GM21717 (cell line): ENCODE measurements at regions not wholly inside any gene's neighbourhood (a gene's known extent, or its start where the extent isn't known, plus 50 kb on each side); places are given as distances from the start of the nearest gene placed in this dataset.

Experiments
- ATAC-seq: cut with Tn5 transposase; IDR thresholded peaks from one replicate; pipeline ENCODE4 v1.9.1; 2021; ENCODE audit warnings: mild to moderate bottlenecking, moderate library complexity; ENCODE audit not compliant: unreplicated experiment

DNA sequence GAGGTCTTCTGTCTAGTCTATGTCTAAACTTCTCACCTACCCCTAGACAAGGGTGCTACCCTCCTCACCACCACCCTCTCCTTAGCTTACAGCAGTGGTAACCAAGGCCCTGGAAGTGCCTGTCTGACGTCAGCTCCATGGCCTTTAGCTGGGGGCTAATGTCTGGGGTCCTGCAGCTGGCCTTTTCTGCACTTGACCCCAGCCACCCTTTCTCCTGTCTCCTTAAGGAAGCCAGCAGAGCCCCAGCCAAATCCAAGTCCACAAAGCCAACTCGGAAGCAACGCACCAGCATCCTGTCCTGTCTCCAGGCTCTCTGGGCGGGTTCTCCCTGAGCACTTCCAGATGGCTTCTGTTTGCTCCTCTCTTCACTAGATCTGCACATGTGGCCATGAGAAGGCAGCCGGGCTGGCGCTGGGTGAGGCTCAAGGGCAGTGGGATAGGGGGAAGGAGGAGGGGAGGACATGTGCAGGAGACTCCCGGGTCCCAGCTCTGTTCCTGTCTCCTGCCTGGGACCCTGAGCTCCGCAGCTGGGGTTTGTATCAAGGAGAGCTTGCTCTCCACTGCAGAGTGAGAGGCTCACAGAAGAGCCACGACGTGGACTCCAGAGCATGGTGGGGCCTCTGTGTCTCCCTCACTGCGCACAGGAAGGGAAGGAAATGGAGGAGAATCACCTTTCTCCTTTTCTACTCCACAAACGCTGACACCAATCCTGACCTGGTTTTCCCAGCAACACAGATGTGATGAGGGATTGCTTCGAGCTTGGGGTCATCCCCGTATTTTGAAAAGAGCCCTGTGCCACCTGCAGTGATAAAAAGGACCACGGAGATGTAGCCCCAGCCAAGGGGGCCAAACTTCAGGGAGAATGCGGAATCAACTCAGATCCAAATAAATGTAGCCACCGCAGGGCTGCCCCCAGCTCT is 204.2 kb downstream of the USP12 start:
- ATAC-seq, result no peak

DNA sequence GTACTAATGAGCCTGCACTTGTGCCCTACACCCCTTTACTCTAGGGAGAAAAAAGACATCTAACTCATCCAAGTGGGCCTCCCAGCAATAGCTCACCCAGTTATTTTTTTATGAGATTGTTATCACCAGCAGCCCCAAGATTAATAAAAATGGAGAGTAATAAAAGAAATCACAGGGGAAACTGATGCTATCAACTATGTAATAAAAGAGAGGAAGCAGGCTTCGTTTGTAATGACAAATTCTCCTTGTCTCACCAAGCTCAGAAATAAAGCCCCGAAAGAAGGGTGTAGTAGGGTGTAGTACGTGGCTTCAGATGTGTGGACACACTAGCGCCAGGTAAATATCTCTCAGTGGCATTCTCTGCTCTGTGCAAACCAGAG is 204.9 kb downstream of the USP12 start:
- no peak for ATAC-seq

DNA sequence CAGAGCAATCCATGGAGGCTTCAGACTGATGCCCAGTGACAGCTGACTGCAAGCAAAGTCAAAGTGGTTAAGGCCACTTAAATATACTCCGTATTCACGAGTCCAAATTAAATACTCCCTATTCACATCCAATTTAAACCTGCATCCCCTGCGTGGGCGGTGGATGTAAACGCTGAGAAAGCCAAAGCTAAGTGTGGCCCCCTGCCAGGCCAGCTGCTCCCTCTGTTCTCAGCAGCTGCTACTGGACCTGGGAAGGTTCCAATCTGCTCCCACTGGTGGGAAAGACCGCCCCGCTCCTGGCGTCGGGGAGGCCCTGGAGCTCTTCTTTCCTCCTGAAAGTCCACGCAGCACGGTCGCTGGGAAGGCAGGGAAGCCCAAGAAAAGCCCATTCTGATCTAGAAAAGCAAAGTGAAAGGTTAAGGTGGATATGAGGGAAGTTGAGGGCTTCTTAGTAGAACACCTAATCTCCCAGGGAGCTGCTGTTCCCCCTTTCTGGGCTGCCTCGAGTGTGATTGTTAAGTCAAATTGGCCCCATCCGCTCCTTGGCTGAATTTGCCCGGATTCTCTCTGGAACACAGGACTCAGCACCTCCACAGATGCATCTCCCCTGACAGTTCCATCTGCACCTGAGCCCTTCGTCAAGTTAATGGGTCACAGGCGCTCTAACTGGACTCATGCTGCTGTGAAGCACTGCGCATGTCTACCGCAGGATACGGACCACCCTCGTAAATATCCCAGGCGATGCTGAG is 205.5 kb downstream of the USP12 start:
- no peak for ATAC-seq

DNA sequence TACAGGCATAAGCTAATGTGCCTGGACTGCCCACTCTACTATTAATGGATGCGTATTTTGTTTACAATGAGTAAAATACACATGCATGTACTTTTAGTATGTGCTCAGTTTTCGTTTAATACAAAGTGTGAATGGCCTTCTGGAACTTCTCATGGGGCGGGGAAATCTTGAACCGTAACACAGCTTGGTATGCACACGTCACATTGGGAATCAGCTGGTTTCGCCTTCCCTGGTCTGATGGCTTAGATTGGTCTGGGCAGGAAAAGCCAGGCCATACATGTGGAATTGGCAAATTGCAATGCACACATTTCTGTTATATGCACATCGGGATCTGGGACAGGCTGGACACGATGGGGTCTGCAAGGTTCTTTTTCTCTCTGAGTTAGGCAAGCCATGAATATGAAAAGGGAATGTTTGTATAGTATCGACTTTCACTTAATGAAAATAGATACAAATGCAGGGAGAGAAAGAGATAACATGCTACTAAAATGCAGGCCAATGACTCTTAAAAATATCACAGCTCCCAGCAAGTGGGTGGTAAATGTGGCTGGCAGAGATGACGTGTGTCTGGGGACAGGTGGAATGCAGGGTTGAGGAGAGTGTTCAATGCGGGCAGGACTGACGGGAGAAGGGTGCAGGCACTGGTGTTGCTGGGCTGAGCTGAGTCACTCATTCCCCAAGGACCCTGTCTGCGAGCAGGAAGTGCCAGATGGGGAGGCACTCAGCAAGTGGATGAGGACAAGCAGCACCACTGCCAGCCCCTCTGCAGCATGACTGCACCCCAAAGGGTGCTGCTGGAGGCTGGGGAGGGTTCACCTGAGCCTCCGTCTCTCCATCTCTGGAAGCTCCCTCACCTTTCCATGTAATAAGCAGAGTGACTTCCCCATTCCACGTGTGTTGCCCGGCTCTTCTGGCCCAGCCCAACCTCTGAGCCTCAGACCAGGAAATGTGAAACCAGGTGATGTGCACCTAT is 204.0 kb upstream of the GPR12 start:
- ATAC-seq, result no peak

DNA sequence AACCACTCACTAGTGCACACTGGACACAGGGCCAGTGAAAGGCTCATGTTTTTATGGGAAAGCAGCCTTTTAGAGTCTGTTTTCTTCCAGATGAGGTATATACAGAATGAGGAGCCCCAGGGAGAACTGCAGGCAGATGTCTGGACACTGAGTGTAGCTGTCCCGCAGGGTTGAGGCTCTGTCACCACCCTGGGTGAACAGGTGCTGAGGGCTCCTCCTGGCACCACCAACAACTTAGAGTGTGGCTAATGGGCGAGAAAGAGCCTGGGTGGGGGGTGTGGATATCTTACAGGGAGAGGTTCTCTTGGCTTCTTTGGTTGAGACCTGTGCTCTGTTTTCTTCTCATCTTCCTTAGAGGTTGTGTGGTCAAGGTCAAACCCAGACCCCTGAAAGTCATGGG is 202.1 kb upstream of the GPR12 start:
- no peak for ATAC-seq

DNA sequence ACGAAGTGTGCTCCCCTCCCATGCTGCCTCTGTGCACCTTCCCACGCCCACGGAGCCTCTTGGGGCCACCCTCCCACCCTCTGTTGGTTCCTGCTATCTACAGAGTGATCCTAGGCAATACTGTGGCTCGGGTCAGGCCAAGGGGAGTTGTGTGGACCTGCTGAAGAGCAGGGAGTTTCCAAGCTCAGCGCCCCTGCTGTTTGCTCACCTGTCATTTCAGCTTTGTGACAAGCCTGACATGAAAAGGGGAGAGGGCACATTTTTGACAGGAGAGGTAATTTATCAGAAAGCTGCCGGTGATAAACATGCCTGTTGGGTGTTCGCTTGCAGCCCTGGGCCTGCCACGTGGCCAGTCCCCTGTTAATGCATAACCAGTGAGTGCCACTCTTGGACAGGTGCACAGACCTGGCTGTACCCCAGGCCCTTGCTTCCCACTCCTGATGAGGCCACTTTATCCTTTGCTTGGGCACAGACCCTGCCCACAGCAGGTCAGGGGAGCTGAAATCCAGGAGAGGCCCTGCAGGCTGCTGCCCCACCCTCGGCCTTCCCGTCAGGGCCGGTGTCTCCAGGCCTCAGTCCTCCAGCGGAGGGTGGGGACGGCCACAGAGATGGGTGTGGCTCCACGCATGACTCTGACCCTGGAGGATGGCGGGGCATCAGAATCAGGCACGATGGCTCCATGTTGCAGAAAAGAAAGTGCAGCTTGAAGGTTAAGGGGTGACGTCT is 201.5 kb upstream of the GPR12 start:
- ATAC-seq, result no peak

DNA sequence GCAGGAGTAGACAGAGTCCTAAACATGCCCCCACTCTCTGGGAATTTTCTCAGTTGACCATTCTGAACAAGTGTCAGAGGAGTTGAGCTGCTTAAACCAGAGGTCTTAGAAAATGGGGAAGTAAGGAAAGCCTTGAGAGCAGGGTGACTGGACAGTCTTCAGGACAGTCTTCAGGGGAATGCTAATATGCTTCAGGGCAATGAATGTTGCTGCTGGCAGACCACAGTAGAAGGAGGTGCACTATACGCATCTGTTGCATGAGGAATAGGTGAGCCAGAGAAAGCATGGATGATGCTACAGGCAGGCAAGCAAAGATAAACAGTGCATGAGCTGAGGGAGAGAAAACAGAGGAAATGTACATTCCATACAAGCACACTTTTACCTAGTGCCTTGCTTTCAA is 196.6 kb upstream of the GPR12 start:
- no peak for ATAC-seq

DNA sequence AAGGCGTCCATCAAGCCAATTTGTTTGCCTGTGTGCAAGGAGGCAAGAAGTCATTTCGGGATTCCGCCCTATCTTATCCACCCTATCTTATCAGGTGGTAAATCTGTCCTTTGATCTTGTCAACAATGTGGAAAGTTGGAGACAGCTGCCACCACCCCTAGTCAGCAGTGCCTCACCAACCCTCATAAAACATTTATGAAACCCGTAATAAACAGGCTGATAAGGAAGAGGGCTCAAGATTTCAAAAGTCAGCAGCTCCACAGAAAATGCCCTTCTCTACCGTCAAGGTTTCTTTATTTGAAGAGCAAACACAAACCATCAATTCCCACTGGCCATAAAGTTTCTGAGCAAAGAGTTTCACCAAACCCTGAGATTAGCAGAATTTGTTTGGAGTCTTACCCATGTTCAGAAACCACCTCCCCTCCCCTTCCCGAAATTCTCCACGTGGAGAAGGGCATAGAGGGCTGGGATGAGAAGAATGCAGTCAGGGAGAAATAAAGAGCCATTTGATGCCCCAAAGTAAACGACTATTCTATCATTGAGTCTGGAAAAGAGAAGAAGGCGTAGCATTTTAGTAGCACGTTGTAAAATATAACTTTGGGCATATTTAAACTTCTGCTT is 196.0 kb upstream of the GPR12 start:
- ATAC-seq, result no peak

DNA sequence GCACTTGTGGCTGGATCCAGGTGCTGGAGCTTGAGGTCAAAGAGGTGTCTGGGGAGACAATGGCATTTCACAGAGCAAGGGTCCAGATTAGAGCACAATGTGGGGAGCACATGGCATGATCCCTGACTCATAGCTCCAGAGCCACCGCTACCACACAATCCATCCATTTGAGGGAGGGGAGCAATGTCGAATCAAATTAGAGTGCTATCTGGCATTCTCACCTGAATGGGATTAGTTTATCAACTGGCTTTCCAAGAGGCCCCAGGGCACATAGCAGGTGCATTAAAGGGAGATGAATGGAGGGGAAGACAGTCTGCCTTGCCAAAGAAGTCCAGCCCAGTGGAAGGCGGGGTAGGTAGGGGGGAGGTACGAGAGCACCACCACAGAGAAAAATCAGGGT is 194.4 kb upstream of the GPR12 start:
- ATAC-seq, result no peak

DNA sequence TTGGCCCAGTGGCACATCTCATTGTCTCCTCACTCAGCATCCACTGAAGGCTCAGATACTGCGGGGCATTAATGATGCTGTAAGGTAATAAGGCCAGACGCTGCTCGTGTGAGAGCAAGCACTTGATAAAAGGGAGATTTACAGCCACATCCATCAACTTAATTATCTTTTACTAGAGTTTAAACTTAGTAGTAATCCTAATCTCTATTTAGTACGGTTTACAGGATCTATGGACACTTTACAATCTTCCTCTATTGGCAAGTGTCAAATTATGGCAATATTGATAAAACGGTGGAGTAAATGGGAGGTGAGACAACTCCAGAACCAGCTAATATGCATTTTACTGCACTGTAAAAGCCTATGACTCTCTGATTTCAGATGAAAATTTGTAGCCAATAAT is 192.7 kb upstream of the GPR12 start:
- ATAC-seq, result no peak

DNA sequence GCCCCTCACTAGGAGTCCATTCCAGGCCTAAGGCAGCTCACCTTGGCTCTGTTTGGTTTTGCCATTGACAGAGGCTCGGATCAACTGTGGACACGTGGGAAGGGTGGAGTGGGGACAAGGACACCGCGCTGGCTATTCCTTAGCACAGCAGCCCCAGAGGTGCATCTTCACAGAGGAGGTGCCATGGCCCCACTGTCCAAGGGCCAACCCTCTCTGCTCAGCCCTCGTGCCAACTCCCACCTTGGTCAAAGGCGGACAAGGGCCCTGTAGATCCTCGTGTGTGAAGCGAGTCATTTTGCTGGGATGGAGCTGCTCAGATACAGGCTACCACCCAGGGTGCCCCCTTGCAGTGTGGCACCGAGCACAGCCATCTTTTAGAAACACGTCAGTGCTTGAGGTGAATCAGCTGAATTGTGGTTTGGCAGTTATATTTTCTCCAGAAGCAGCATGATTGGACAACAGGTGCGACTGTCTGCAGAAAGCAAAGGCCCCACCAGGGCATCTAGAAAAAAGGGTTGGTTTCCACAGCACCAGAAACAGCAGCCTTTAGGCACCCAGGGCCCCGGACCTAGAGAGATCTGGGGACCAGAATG is 192.1 kb upstream of the GPR12 start:
- ATAC-seq, result no peak

DNA sequence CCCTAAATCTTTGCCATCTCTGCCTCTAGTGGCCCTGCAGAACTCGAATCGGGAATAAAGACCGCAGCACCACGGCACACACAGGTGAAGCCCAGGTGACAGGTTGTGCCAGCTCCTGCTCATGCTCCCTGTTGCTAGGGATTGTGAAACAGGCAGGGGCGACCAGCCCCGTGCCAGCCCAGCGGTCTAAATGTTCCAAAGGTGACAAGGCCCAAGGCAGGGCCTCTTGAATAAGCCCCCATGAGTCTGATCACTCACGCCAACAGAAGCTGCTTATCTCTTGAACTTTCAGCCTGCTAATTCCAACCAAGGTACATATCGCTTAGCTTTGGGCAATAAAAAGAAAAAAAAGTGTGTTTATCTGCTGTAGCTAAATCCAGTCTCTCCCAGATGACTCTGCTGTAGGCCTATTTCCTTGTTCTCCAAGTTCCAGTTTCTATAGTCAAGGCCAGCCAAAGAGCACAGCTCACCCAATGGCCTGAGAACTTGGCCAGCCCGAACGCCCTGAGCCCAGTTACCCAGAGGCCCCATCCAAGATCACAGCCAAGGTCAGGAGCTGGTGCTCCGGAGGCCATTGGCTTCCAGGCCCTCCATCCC is 191.1 kb upstream of the GPR12 start:
- no peak for ATAC-seq

DNA sequence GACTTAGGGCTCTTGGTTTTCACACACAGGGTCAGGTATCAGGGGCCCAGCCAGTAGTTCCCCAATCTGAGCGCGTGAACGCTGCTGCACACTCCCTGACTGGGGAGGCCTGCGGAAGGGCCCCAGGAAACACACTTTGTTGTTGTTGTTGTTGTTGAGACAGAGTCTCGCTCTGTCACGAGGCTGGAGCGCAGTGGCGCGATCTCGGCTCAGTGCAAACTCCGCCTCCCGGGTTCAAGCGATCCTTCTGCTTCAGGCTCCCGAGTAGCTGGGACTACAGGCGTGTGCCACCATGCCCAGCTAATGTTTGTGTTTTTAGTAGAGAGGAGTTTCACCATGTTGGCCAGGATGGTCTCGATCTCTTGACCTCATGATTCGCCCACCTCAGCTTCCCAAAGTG is 190.4 kb upstream of the GPR12 start:
- no peak for ATAC-seq

DNA sequence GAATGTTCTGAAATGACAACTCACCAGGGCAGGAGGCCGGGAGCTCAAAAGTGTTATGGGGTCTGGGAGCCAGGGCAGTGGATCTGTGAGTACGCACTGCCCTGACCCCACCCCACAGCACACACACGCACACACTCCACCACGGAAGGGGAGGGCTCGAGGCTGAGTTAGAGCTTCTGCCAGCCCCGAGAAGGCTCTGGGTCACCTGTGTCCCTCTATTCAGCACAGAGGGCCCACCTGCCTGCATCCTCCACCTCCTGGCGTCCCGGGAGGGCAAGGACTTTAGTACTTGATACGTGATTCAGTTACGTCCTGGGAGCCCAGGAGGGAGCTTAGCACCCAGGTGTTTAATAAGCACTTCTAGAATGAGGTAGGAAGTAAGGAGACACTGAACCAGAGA is 190.0 kb upstream of the GPR12 start:
- no peak for ATAC-seq

DNA sequence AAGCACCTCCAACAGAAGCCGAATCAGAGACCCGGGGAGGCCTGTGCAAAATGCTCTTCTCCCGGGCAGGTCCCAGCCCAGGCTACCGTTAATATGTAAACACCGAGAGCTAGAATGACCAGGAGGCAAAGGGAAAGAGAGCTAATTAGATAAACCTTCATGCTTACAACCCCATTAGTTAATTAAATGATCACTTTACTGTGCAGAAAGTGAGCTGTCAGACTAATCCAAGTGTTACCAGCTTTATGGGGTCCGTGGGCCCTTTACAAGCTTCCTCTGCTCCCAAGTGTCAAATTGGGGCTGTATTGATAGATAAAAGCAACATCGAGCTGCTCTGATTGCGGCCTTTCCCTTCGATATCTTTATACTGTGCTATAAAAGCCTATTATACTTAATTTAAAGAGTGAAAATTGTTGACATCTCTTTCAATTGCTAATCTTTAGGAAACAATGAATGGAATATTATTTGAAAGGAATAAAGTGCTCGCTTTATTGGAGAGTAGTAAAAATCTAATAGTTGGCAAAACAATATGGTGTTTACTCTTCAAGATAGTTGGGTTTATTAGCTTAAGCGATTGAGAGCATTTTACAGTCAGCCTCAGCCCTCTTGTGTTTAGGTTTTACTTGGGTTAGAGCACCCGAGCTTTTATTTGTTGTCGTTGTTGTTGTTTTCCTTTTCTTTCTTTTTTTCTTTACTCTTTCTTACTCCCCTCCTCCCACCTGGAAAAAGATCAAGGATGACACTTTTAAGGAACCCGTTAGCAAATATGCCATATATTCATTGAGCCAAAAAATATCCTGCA is 189.3 kb upstream of the GPR12 start:
- no peak for ATAC-seq

DNA sequence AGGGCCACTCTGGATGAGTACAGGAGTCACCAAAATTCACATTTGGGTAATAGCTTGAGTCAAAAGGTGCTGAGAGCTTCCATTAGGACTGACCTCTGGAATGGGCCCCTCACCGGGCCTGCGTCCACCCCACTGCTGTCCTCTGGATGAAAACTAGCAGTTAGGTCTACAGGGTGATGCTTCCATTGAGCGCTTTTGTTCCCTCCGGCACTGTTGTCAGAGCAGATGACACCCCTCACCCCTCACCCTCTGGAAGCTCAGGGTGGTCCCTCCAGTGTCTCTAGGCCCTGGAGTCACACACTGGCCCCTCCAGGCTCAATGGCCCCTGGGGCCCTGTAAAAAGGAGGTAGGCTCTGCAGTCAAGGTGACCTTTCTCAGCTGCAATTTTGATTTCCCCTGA is 187.8 kb upstream of the GPR12 start:
- no peak for ATAC-seq

DNA sequence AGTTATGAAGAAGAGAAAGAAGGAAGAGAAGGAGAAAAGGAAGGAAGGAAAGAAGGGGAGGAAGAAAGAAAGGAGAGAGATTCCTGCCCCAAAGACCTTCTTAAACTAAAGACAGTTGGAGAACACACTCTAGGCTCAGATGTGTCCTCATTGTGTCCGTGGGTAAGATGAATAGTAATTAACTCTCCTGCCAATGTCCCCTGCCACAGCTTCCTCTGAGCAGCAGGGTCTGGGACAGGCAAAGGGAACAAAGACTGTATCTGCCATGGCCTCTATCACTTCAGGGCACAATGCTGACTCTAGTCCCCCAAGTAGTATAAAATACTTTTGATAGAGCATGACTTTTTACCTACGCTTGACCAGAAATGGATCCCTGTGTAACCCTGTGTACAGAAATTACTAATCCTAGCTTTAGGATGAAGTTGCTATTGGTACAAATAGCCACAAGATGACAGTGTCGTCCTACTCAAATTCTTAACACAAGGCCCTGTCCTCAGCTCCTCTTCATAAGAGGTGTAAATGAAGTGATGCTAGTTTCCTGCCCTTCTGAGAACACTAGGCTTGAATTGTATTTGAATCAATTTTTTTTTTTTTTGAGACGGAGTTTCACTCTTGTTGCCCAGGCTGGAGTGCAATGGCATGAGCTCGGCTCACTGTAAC is 186.2 kb upstream of the GPR12 start:
- ATAC-seq, result no peak

DNA sequence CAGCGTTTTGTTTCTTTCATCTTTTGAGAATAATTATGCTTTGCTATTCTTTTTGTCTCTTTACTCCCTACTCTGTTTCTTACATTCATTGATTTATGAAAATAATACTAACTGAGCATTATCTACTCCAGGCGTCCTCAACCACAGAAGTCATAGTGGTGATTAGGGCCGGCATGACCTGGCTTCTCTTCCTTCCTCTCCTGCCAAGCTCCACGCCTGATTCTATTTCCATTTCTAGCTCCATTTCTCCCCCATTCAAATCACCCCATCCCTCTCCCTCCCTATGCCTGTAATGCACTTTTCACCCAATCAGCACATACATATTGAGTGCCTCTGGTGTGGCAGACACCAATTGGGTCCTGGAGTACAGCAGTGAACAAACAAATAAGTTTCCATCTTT is 183.2 kb upstream of the GPR12 start:
- no peak for ATAC-seq
